MM.1S (cell line): ENCODE measurements at regions not wholly inside any gene's neighbourhood (a gene's known extent, or its start where the extent isn't known, plus 50 kb on each side); places are given as distances from the start of the nearest gene placed in this dataset.
"Not testable (repeated sequence)": the region's sequence is repeated elsewhere in the genome, so short reads cannot be mapped to it uniquely, and the experiment has no call there.

Experiments
- EZH2 ChIP-seq: fragments of 300-600 bp; sonication (generic); optimal IDR thresholded peaks from 2 replicates; pipeline ENCODE3; 2017; ENCODE audit warnings: low read depth, mild to moderate bottlenecking, antibody characterized with exemption, low read length, mixed read lengths
- EZH2phosphoT487 ChIP-seq: fragments of 300-600 bp; sonication (generic); IDR thresholded peaks from 2 replicates; pipeline ENCODE4 v1.6.1; 2018; ENCODE audit warnings: antibody characterized with exemption, low read length
- TF ChIP-seq, protein P1 (sequence below): fragments of 300-600 bp; sonication (generic); IDR thresholded peaks from 2 replicates; pipeline ENCODE4 v1.5.1; 2016; ENCODE audit warnings: antibody characterized with exemption, low read length, mixed read lengths

DNA sequence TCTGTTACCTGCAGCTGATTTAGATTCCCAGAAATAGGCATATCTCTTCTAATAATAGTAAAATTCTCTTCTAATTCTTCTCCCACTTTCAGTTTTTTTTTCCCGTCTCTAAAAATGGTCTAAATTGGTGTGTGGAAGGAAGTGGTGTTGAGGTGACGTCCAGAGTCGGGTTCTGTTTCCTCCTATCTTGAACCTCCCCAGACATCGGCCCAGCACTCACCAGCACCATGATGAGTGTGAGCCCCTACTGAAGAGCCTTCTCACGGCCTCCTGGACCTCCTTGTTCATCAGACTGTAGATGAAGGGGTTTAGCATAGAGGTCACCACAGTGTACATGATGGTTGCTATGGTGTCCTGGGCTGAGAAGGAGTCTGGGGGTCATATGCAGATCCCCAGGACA lies 53.5 kb upstream of the FAM153A start:
- TF ChIP-seq, protein P1, sequence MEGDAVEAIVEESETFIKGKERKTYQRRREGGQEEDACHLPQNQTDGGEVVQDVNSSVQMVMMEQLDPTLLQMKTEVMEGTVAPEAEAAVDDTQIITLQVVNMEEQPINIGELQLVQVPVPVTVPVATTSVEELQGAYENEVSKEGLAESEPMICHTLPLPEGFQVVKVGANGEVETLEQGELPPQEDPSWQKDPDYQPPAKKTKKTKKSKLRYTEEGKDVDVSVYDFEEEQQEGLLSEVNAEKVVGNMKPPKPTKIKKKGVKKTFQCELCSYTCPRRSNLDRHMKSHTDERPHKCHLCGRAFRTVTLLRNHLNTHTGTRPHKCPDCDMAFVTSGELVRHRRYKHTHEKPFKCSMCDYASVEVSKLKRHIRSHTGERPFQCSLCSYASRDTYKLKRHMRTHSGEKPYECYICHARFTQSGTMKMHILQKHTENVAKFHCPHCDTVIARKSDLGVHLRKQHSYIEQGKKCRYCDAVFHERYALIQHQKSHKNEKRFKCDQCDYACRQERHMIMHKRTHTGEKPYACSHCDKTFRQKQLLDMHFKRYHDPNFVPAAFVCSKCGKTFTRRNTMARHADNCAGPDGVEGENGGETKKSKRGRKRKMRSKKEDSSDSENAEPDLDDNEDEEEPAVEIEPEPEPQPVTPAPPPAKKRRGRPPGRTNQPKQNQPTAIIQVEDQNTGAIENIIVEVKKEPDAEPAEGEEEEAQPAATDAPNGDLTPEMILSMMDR: not testable (repeated sequence)
- TF ChIP-seq EZH2, EZH2phosphoT487: not testable (repeated sequence)
